ENCODE measurements at regions not wholly inside any gene's neighbourhood (a gene's known extent, or its start where the extent isn't known, plus 50 kb on each side); places are given as distances from the start of the nearest gene placed in this dataset.

- no peaks in the 10 kb centered on the region for H3K4me1 ChIP-seq (ENCODE audit: control insufficient read depth, low read length)
These were observed 397.9 kb upstream of the SPTLC3 start for GRCh38 chr20:12610871-12611270.

DNA sequence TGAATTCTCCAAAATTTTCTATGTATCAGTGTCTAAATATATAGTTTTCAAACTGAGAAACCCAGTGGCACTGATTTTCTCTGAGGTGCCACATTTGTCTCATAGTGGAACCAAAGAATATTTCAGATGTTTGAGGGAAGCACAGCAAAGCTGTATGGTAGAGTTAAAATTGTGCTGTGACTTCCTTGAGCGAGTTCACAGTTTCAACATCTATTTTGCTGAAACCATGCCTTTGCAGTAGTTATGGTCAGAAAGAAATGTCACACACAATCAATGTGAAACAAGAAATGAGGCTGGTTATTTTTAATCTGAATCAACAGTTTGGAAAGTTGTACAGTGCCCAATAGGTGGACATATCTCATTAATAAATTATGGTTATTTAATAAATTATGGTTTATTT, 394.0 kb upstream of the SPTLC3 start:
- Histone ChIP-seq H4K20me1 (ENCODE audit: control insufficient read depth, insufficient read depth, low read depth, low read length) (no peaks in the 10 kb centered on the region), H3K4me1 (ENCODE audit: control insufficient read depth, low read length) (no peaks in the 10 kb centered on the region), H3K9me3 (ENCODE audit: control insufficient read depth, insufficient read depth, low read length) (no peaks in the 10 kb centered on the region; the same call in 1 of the 2 replicates), H3K79me2 (ENCODE audit: control insufficient read depth, low read length) (no peaks in the 10 kb centered on the region), H3K27me3 (ENCODE audit: control insufficient read depth, low read length) (no peaks in the 10 kb centered on the region), H3K9me2 (replicated peaks; ENCODE audit: control insufficient read depth, low read length) (no peaks in the 10 kb centered on the region), H3F3A (ENCODE audit: control insufficient read depth, insufficient read depth) (no peaks in the 10 kb centered on the region), H3K4me2 (ENCODE audit: low read length) (no peak overlapping the region), H3K4me3 (ENCODE audit: low read length) (no peak overlapping the region), H3K27ac (ENCODE audit: low read depth, low read length) (no peak overlapping the region), H3K36me3 (ENCODE audit: control insufficient read depth, low read length) (no peaks in the 10 kb centered on the region)
- no peak for TF ChIP-seq EZH2phosphoT487 (IDR thresholded peaks at IDR 0.05; ENCODE audit: borderline replicate concordance, low read length)
- no peak for TF ChIP-seq CTCF (IDR thresholded peaks at IDR 0.05; ENCODE audit: low read depth, low read length, poor library complexity, severe bottlenecking)

More at GRCh38 chr20:12610871-12611270, 397.9 kb upstream of the SPTLC3 start:
- H3K4me2 ChIP-seq (ENCODE audit: low read length): no peak overlapping the region
- H3K9me3 ChIP-seq (ENCODE audit: control insufficient read depth, insufficient read depth, low read length): no peaks in the 10 kb centered on the region
- H3K27ac ChIP-seq (ENCODE audit: low read depth, low read length): no peak overlapping the region
- H3K4me3 ChIP-seq (ENCODE audit: low read length): no peak overlapping the region
- TF ChIP-seq CTCF (IDR thresholded peaks at IDR 0.05; ENCODE audit: low read depth, low read length, poor library complexity, severe bottlenecking) (no peak), EZH2phosphoT487 (IDR thresholded peaks at IDR 0.05; ENCODE audit: borderline replicate concordance, low read length) (no peak)
- no peaks in the 10 kb centered on the region for H3K9me2 ChIP-seq (replicated peaks; ENCODE audit: control insufficient read depth, low read length)
- no peaks in the 10 kb centered on the region for H3F3A ChIP-seq (ENCODE audit: control insufficient read depth, insufficient read depth)
- no peaks in the 10 kb centered on the region for H3K36me3 ChIP-seq (ENCODE audit: control insufficient read depth, low read length)
- H3K79me2 ChIP-seq (ENCODE audit: control insufficient read depth, low read length): no peaks in the 10 kb centered on the region
- no peaks in the 10 kb centered on the region for H3K27me3 ChIP-seq (ENCODE audit: control insufficient read depth, low read length)
- no peaks in the 10 kb centered on the region for H4K20me1 ChIP-seq (ENCODE audit: control insufficient read depth, insufficient read depth, low read depth, low read length)

DNA sequence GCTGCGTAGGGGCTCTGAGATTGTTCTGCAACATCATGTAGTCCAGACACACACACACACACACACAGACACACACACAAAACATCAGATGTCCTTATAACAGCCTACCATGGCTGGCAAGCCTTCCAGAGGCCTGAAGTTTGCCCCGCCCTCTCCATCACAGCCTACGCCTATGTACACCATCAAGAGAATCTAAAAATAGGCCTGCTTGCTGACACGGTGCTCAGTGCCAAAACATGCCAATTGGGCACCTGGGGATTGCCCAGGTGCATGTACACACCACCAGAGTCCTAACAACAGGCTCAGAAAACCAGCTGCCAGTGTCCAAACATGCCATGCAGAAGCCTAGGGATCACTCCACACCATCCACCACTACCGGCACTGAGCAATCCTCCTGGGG, 391.7 kb upstream of the SPTLC3 start:
- Histone ChIP-seq H3F3A (ENCODE audit: control insufficient read depth, insufficient read depth) (no peaks in the 10 kb centered on the region), H3K4me1 (ENCODE audit: control insufficient read depth, low read length) (no peaks in the 10 kb centered on the region), H3K27me3 (ENCODE audit: control insufficient read depth, low read length) (no peaks in the 10 kb centered on the region)

More for the DNA sequence above, 391.7 kb upstream of the SPTLC3 start:
- no peak for TF ChIP-seq EZH2phosphoT487 (IDR thresholded peaks at IDR 0.05; ENCODE audit: borderline replicate concordance, low read length)
- no peak for TF ChIP-seq CTCF (IDR thresholded peaks at IDR 0.05; ENCODE audit: low read depth, low read length, poor library complexity, severe bottlenecking)
- H3K4me3 ChIP-seq (ENCODE audit: low read length): no peak overlapping the region
- H4K20me1 ChIP-seq (ENCODE audit: control insufficient read depth, insufficient read depth, low read depth, low read length): no peaks in the 10 kb centered on the region
- H3K36me3 ChIP-seq (ENCODE audit: control insufficient read depth, low read length): no peaks in the 10 kb centered on the region
- no peak overlapping the region for H3K27ac ChIP-seq (ENCODE audit: low read depth, low read length)
- no peak overlapping the region for H3K4me2 ChIP-seq (ENCODE audit: low read length)
- no peaks in the 10 kb centered on the region for H3K79me2 ChIP-seq (ENCODE audit: control insufficient read depth, low read length)
- H3K9me2 ChIP-seq (replicated peaks; ENCODE audit: control insufficient read depth, low read length): no peaks in the 10 kb centered on the region
- no peaks in the 10 kb centered on the region; the same call in 1 of the 2 replicates for H3K9me3 ChIP-seq (ENCODE audit: control insufficient read depth, insufficient read depth, low read length)

Data from DOHH2 (cell line).